Smooth muscle cell (in vitro differentiated cells): ENCODE measurements at regions not wholly inside any gene's neighbourhood (a gene's known extent, or its start where the extent isn't known, plus 50 kb on each side); places are given as distances from the start of the nearest gene placed in this dataset.

Source experiments
- DNase-seq: peaks from one replicate; lab custom pipeline; 2025; ENCODE audit not compliant: unreplicated experiment; lab: John Stamatoyannopoulos, UW
- H2AFZ ChIP-seq: fragments of 200-600 bp; sonication (generic); 2 replicates; pipeline ENCODE4 v1.6.0; 2016; ENCODE audit warnings: antibody characterized with exemption, low read depth, mild to moderate bottlenecking
- H3F3A ChIP-seq: fragments of 200-600 bp; sonication (generic); 2 replicates; pipeline ENCODE4 v1.6.0; 2017; ENCODE audit warnings: antibody characterized with exemption, low read depth
- H3K27ac ChIP-seq: fragments of 200-600 bp; sonication (generic); 2 replicates; pipeline ENCODE4 v1.5.1; 2016; ENCODE audit warnings: low read depth, mild to moderate bottlenecking
- H3K27me3 ChIP-seq: fragments of 200-600 bp; sonication (generic); 2 replicates; pipeline ENCODE4 v1.6.1; 2016; ENCODE audit warnings: low read depth, mild to moderate bottlenecking
- H3K36me3 ChIP-seq: fragments of 200-600 bp; sonication (generic); 2 replicates; pipeline ENCODE4 v1.5.1; 2016; ENCODE audit warnings: low read depth
- H3K4me1 ChIP-seq: fragments of 200-600 bp; sonication (generic); 2 replicates; pipeline ENCODE4 v1.5.1; 2016; ENCODE audit warnings: low read depth
- H3K4me2 ChIP-seq: fragments of 200-600 bp; sonication (generic); 2 replicates; pipeline ENCODE4 v1.6.0; 2016; ENCODE audit warnings: mild to moderate bottlenecking
- H3K4me3 ChIP-seq: fragments of 200-600 bp; sonication (generic); 2 replicates; pipeline ENCODE4 v1.5.1; 2016; ENCODE audit warnings: mild to moderate bottlenecking
- H3K79me2 ChIP-seq: fragments of 200-600 bp; sonication (generic); 2 replicates; pipeline ENCODE4 v1.6.0; 2016; ENCODE audit warnings: low read depth, mild to moderate bottlenecking
- H3K9ac ChIP-seq: fragments of 200-600 bp; sonication (generic); 2 replicates; pipeline ENCODE4 v1.6.0; 2016; ENCODE audit warnings: low read depth
- H3K9me3 ChIP-seq: fragments of 200-600 bp; sonication (generic); replicated peaks from 2 replicates; pipeline ENCODE4 v1.5.1; 2016; ENCODE audit warnings: low read depth
- H4K20me1 ChIP-seq: fragments of 200-600 bp; sonication (generic); 2 replicates; pipeline ENCODE4 v1.6.0; 2016; ENCODE audit warnings: low read depth
- WGBS: methylation state at CpG from one replicate; pipeline ENCODE4 v1.1.7; 2016; ENCODE audit warnings: low lambda C conversion rate; 5-methylcytosine and 5-hydroxymethylcytosine counted together
- TF ChIP-seq, protein P1 (sequence below): fragments of 200-600 bp; sonication (generic); IDR thresholded peaks from 2 replicates; pipeline ENCODE4 v1.5.1; 2017; ENCODE audit warnings: borderline replicate concordance, mild to moderate bottlenecking, antibody characterized with exemption; ENCODE audit not compliant: insufficient read depth, poor library complexity, severe bottlenecking

DNA sequence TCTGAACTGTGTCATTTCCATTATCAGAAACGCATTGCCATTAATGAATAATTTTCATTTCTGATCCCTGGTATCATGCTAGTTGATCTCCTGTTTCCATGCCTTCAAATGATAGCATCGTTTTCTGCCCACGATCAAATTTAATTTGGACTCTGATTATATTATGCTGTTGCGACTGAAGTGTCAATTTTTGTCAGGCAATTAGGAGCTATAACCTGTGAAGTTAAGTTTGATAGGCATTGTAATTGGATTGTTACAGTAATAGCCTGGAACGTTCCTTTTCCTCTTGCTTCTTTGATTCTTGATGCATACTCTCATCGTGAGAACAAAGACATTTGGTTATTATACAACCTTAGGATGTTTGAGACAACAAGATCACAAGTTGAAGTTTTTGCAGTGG, 356.3 kb downstream of the VRK1 start:
- TF ChIP-seq, protein P1, sequence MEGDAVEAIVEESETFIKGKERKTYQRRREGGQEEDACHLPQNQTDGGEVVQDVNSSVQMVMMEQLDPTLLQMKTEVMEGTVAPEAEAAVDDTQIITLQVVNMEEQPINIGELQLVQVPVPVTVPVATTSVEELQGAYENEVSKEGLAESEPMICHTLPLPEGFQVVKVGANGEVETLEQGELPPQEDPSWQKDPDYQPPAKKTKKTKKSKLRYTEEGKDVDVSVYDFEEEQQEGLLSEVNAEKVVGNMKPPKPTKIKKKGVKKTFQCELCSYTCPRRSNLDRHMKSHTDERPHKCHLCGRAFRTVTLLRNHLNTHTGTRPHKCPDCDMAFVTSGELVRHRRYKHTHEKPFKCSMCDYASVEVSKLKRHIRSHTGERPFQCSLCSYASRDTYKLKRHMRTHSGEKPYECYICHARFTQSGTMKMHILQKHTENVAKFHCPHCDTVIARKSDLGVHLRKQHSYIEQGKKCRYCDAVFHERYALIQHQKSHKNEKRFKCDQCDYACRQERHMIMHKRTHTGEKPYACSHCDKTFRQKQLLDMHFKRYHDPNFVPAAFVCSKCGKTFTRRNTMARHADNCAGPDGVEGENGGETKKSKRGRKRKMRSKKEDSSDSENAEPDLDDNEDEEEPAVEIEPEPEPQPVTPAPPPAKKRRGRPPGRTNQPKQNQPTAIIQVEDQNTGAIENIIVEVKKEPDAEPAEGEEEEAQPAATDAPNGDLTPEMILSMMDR, result no peak
- Histone ChIP-seq H3K27ac (no peak overlapping the region), H3K9me3 (no peaks in the 10 kb centered on the region), H3K9ac (no peak overlapping the region), H3K4me2 (no peak overlapping the region), H3K4me3 (no peak overlapping the region), H3K27me3 (peaks cover 32% of the 10 kb centered on the region), H3K79me2 (no peaks in the 10 kb centered on the region), H2AFZ (no peak overlapping the region), H3K4me1 (no peaks in the 10 kb centered on the region), H3F3A (no peaks in the 10 kb centered on the region), H4K20me1 (no peaks in the 10 kb centered on the region), H3K36me3 (no peaks in the 10 kb centered on the region)
- 89% methylated on average over 6 of the region's 6 CpGs for WGBS
- no peak for DNase-seq

DNA sequence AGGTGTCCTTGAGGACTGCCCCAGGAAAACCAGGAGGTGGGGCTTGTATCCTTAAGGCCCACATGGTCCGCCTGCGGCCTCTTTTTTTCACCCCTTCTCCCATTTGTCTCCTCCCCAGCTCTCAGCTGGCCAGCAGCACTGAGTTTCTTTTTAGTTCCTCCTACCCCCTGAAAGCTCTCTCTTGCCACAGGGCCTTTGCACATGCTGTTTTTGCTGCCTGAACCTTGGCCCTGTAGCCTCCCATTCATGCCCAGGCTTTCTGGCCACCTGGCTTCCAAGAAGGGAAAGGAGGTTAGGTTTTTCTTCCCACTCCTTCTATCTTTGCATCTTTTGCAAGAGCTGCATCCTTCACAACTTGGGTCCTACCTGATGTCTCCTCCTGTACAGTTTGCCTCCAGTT, 358.1 kb downstream of the VRK1 start:
- no peaks in the 10 kb centered on the region for H3K4me1 ChIP-seq
- no peak overlapping the region for H3K27ac ChIP-seq
- 86% methylated on average over 2 of the region's 2 CpGs for WGBS
- no peak overlapping the region for H2AFZ ChIP-seq
- TF ChIP-seq, protein P1, result no peak
- H3K79me2 ChIP-seq, result no peaks in the 10 kb centered on the region
- peaks cover 32% of the 10 kb centered on the region for H3K27me3 ChIP-seq
- H3F3A ChIP-seq, result no peaks in the 10 kb centered on the region
- no peaks in the 10 kb centered on the region for H3K9me3 ChIP-seq
- H3K36me3 ChIP-seq, result no peaks in the 10 kb centered on the region
- no peak overlapping the region for H3K9ac ChIP-seq
- no peak overlapping the region for H3K4me3 ChIP-seq
- DNase-seq, result no peak
- no peaks in the 10 kb centered on the region for H4K20me1 ChIP-seq
- no peak overlapping the region for H3K4me2 ChIP-seq

DNA sequence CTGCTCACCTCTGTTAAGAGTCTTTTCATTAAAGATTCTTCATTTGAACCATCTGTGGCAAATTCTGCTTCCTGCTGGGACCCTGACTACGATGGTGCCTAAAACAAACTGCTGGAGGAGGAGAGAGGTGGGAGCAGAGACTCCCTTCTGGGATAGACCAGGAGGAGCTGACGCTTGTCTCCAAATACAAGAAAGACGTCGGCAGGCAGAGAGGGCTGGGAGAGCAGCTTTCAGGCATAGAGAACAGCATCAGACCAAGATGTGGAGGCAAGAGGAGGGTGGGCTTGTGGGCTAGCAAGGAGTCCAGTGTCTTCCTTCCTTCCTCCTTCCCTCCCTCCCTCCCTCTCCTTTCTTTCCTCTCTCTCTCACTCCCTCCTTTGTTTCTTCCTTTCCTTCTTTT, 358.6 kb downstream of the VRK1 start:
- Histone ChIP-seq H3K27me3 (peaks cover 32% of the 10 kb centered on the region), H2AFZ (no peak overlapping the region), H3K4me2 (no peak overlapping the region), H3K36me3 (no peaks in the 10 kb centered on the region), H3K27ac (no peak overlapping the region), H3F3A (no peaks in the 10 kb centered on the region), H3K79me2 (no peaks in the 10 kb centered on the region), H3K4me3 (no peak overlapping the region), H3K9ac (no peak overlapping the region), H3K9me3 (no peaks in the 10 kb centered on the region), H4K20me1 (no peaks in the 10 kb centered on the region), H3K4me1 (no peaks in the 10 kb centered on the region)
- TF ChIP-seq, protein P1, result no peak
- 84% methylated on average over 4 of the region's 4 CpGs for WGBS
- no peak for DNase-seq

DNA sequence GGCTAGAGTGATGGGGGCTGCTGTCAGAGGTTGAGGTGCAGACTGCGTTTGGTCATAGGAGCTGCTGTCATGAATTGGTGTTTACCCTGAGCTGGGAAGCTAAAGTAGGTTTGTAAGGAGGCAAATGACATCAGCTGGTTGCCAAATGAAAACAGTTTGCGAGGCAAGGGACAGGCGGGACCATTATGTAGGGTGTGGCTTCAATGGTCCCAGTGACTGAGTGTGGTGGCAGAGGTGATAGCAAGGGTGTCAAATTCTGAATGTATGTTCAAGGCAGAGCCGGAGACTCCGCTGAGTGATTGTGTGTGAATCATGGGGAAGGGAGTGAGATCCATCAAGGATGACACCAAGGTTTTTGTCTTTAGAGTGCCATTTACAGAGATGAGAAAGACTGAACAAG, 359.5 kb downstream of the VRK1 start:
- TF ChIP-seq, protein P1, result no peak
- no peak for DNase-seq
- no peak overlapping the region for H3K27ac ChIP-seq

More for the DNA sequence above, 359.5 kb downstream of the VRK1 start:
- H2AFZ ChIP-seq, result no peak overlapping the region
- H3K27me3 ChIP-seq, result peaks cover 32% of the 10 kb centered on the region
- H3K9ac ChIP-seq, result no peak overlapping the region
- H3K4me1 ChIP-seq, result no peaks in the 10 kb centered on the region
- H3K4me3 ChIP-seq, result no peak overlapping the region
- H4K20me1 ChIP-seq, result no peaks in the 10 kb centered on the region
- H3K9me3 ChIP-seq, result no peaks in the 10 kb centered on the region
- no peak overlapping the region for H3K4me2 ChIP-seq
- no peaks in the 10 kb centered on the region for H3K36me3 ChIP-seq
- 82% methylated on average over 5 of the region's 5 CpGs for WGBS
- no peaks in the 10 kb centered on the region for H3K79me2 ChIP-seq
- H3F3A ChIP-seq, result no peaks in the 10 kb centered on the region
